ENCODE measurements at regions not wholly inside any gene's neighbourhood (a gene's known extent, or its start where the extent isn't known, plus 50 kb on each side); places are given as distances from the start of the nearest gene placed in this dataset.

GRCh38 chr18:34094148-34094547 lies 130.6 kb downstream of the NOL4 start:
- TF ChIP-seq POLR2AphosphoS5 (IDR thresholded peaks at IDR 0.05) (no peak), EP300 (IDR thresholded peaks at IDR 0.05) (no peak), POLR2A (IDR thresholded peaks at IDR 0.05) (no peak)
- TF ChIP-seq, protein P1, sequence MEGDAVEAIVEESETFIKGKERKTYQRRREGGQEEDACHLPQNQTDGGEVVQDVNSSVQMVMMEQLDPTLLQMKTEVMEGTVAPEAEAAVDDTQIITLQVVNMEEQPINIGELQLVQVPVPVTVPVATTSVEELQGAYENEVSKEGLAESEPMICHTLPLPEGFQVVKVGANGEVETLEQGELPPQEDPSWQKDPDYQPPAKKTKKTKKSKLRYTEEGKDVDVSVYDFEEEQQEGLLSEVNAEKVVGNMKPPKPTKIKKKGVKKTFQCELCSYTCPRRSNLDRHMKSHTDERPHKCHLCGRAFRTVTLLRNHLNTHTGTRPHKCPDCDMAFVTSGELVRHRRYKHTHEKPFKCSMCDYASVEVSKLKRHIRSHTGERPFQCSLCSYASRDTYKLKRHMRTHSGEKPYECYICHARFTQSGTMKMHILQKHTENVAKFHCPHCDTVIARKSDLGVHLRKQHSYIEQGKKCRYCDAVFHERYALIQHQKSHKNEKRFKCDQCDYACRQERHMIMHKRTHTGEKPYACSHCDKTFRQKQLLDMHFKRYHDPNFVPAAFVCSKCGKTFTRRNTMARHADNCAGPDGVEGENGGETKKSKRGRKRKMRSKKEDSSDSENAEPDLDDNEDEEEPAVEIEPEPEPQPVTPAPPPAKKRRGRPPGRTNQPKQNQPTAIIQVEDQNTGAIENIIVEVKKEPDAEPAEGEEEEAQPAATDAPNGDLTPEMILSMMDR (IDR thresholded peaks at IDR 0.05): no peak
- Histone ChIP-seq H3K4me3 (no peak overlapping the region), H3K27me3 (no peaks in the 10 kb centered on the region), H3K36me3 (no peaks in the 10 kb centered on the region), H3K9me3 (no peaks in the 10 kb centered on the region), H3K4me1 (no peaks in the 10 kb centered on the region), H3K27ac (no peak overlapping the region)
- WGBS, 2 donors (ENCODE audit: low coverage in 1 of 2): 65 to 88% methylated on average over 1 of the region's 1 CpG
- ATAC-seq: no peak

GRCh38 chr18:34092796-34093195 lies 131.9 kb downstream of the NOL4 start:
- 70 to 89% methylated on average over 1 of the region's 1 CpG for WGBS, 2 donors (ENCODE audit: low coverage in 1 of 2)
- TF ChIP-seq POLR2A (IDR thresholded peaks at IDR 0.05): no peak
- TF ChIP-seq, protein P1 (IDR thresholded peaks at IDR 0.05): no peak
- no peaks in the 10 kb centered on the region for H3K4me1 ChIP-seq
- no peaks in the 10 kb centered on the region for H3K9me3 ChIP-seq
- no peaks in the 10 kb centered on the region for H3K36me3 ChIP-seq
- no peak overlapping the region for H3K4me3 ChIP-seq
- no peak for ATAC-seq
- H3K27me3 ChIP-seq: no peaks in the 10 kb centered on the region
- H3K27ac ChIP-seq: no peak overlapping the region

- Histone ChIP-seq H3K9me3 (no peaks in the 10 kb centered on the region), H3K27me3 (no peaks in the 10 kb centered on the region), H3K4me1 (no peaks in the 10 kb centered on the region), H3K27ac (no peak overlapping the region), H3K36me3 (no peaks in the 10 kb centered on the region), H3K4me3 (no peak overlapping the region)
- TF ChIP-seq, protein P1 (IDR thresholded peaks at IDR 0.05): no peak
- TF ChIP-seq POLR2AphosphoS5 (IDR thresholded peaks at IDR 0.05) (no peak), EP300 (IDR thresholded peaks at IDR 0.05) (no peak), POLR2A (IDR thresholded peaks at IDR 0.05) (no peak)
- ATAC-seq: no peak
- WGBS, 2 donors (ENCODE audit: low coverage in 1 of 2): 33 to 43% methylated on average over 1 of the region's 1 CpG
Measured at GRCh38 chr18:34086370-34086769, 138.3 kb downstream of the NOL4 start.

GRCh38 chr18:34085140-34085739 lies 139.5 kb downstream of the NOL4 start:
- no peak overlapping the region for H3K27ac ChIP-seq
- no peaks in the 10 kb centered on the region for H3K9me3 ChIP-seq
- no peaks in the 10 kb centered on the region for H3K36me3 ChIP-seq
- no peaks in the 10 kb centered on the region for H3K27me3 ChIP-seq
- TF ChIP-seq POLR2AphosphoS5 (IDR thresholded peaks at IDR 0.05) (no peak), EP300 (IDR thresholded peaks at IDR 0.05) (no peak), POLR2A (IDR thresholded peaks at IDR 0.05) (no peak)
- TF ChIP-seq, protein P1 (IDR thresholded peaks at IDR 0.05): no peak
- WGBS, 2 donors (ENCODE audit: low coverage in 1 of 2): 57% methylated on average over 3 to 4 of the region's 4 CpGs
- no peak for ATAC-seq
- H3K4me1 ChIP-seq: no peaks in the 10 kb centered on the region
- no peak overlapping the region for H3K4me3 ChIP-seq

DNA sequence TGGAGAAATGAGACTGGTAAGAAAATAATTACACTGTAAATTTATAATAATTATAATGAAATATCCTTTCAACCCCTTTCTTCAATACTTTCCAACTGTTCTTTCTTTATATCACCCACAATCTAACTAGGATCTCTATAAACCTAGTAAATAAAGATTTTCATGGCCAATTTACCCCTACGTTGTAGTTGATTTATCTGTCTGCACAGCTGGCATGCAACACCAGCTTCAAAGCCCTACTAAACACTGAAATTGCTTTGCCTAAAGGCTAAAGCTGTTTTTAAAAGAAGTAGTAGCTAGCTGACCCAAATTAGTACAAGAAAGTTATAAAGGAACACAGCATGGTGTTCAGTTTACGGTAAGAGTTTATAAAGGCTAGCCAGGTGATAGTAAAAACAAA lies 140.1 kb downstream of the NOL4 start:
- no peaks in the 10 kb centered on the region for H3K27me3 ChIP-seq
- ATAC-seq: no peak
- H3K27ac ChIP-seq: no peak overlapping the region
- no peaks in the 10 kb centered on the region for H3K4me1 ChIP-seq
- H3K36me3 ChIP-seq: no peaks in the 10 kb centered on the region
- no peaks in the 10 kb centered on the region for H3K9me3 ChIP-seq
- no peak overlapping the region for H3K4me3 ChIP-seq
- TF ChIP-seq EP300 (IDR thresholded peaks at IDR 0.05) (no peak), POLR2A (IDR thresholded peaks at IDR 0.05) (no peak), POLR2AphosphoS5 (IDR thresholded peaks at IDR 0.05) (no peak)
- TF ChIP-seq, protein P1 (IDR thresholded peaks at IDR 0.05): no peak
- WGBS, 2 donors (ENCODE audit: low coverage in 1 of 2): 54 to 79% methylated on average over 2 of the region's 2 CpGs

Data from gastroesophageal sphincter (tissue), 4 donors.